Neural progenitor cell (in vitro differentiated cells): ENCODE measurements at regions not wholly inside any gene's neighbourhood (a gene's known extent, or its start where the extent isn't known, plus 50 kb on each side); places are given as distances from the start of the nearest gene placed in this dataset.

Source experiments
- DNase-seq: peaks from one replicate; pipeline ENCODE4 v3.0.0-alpha.2; 2016; ENCODE audit warnings: low spot score
- H2AFZ ChIP-seq: fragments of 200-600 bp; sonication (generic); replicated peaks from 2 replicates; pipeline ENCODE4 v1.6.1; 2016; ENCODE audit warnings: antibody characterized with exemption
- H3F3A ChIP-seq: fragments of 200-600 bp; sonication (generic); 2 replicates; pipeline ENCODE4 v1.6.1; 2016; ENCODE audit warnings: antibody characterized with exemption, low read depth
- H3K27ac ChIP-seq: fragments of 200-600 bp; sonication (generic); 2 replicates; pipeline ENCODE4 v1.5.1; 2016; ENCODE audit warnings: mild to moderate bottlenecking
- H3K27me3 ChIP-seq: fragments of 200-600 bp; sonication (generic); 2 replicates; pipeline ENCODE4 v1.6.1; 2016; ENCODE audit warnings: mild to moderate bottlenecking, moderate library complexity
- H3K36me3 ChIP-seq: fragments of 200-600 bp; sonication (generic); 2 replicates; pipeline ENCODE4 v1.5.1; 2016
- H3K4me1 ChIP-seq: fragments of 200-600 bp; sonication (generic); 2 replicates; pipeline ENCODE4 v1.6.1; 2016; ENCODE audit warnings: mixed run types
- H3K4me2 ChIP-seq: fragments of 200-600 bp; sonication (generic); 2 replicates; pipeline ENCODE4 v1.6.1; 2016
- H3K4me3 ChIP-seq: fragments of 200-600 bp; sonication (generic); 2 replicates; pipeline ENCODE4 v1.5.1; 2016
- H3K79me2 ChIP-seq: fragments of 200-600 bp; sonication (generic); 2 replicates; pipeline ENCODE4 v1.6.1; 2016; ENCODE audit warnings: low read depth
- H3K9ac ChIP-seq: fragments of 200-600 bp; sonication (generic); 2 replicates; pipeline ENCODE4 v1.6.1; 2016
- H3K9me3 ChIP-seq: fragments of 200-600 bp; sonication (generic); 2 replicates; pipeline ENCODE4 v1.5.1; 2016; ENCODE audit warnings: low read depth
- H4K20me1 ChIP-seq: fragments of 200-600 bp; sonication (generic); 2 replicates; pipeline ENCODE4 v1.6.1; 2016; ENCODE audit warnings: low read depth
- H3K27ac Mint-ChIP-seq: 3 replicates; pipeline ENCODE4 v1.8.0; 2021; ENCODE audit warnings: mixed read lengths
- H3K27me3 Mint-ChIP-seq: 2 replicates; pipeline ENCODE4 v1.8.0; 2022; ENCODE audit warnings: low read depth, mild to moderate bottlenecking, inconsistent platforms, moderate library complexity, mixed read lengths; ENCODE audit not compliant: insufficient read depth
- H3K36me3 Mint-ChIP-seq: 3 replicates; pipeline ENCODE4 v1.8.0; 2021; ENCODE audit warnings: mixed read lengths
- H3K4me1 Mint-ChIP-seq: 3 replicates; pipeline ENCODE4 v1.8.0; 2021; ENCODE audit warnings: mixed read lengths
- H3K4me3 Mint-ChIP-seq: 3 replicates; pipeline ENCODE4 v1.8.0; 2021; ENCODE audit warnings: mild to moderate bottlenecking, moderate library complexity, mixed read lengths
- H3K9me3 Mint-ChIP-seq: 3 replicates; pipeline ENCODE4 v1.8.0; 2020; ENCODE audit warnings: mixed read lengths
- EZH2 ChIP-seq: fragments of 200-600 bp; sonication (generic); IDR thresholded peaks from 2 replicates; pipeline ENCODE4 v1.6.1; 2017; ENCODE audit warnings: antibody characterized with exemption, mild to moderate bottlenecking, moderate library complexity
- EZH2phosphoT487 ChIP-seq: fragments of 200-600 bp; sonication (generic); IDR thresholded peaks from 2 replicates; pipeline ENCODE4 v1.6.1; 2017; ENCODE audit warnings: antibody characterized with exemption
- TF ChIP-seq, protein P1 (sequence below): fragments of 200-600 bp; sonication (generic); IDR thresholded peaks from 2 replicates; pipeline ENCODE4 v1.5.1; 2017; ENCODE audit warnings: antibody characterized with exemption, mild to moderate bottlenecking

DNA sequence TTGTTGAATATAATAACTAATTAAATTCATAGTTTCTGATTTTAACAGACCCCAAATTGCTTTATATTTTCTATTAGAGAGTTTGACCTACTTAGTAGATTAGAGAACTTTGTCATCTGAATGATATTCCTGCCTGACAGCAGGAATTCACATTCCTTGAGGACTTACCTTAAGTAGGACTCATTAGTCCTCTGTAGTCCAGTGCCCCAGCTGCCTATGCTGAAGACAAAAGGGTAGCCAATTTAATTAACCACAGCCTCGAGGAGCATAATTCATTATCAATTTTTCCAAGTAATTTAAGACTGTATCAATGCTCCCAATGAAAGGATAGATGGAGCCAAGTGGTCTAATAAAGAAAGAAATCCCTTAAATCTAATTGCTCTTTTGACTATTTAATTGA is 1405.0 kb upstream of the IGFBP7 start:
- H3F3A ChIP-seq: no peaks in the 10 kb centered on the region
- Mint-ChIP-seq H3K36me3 (no peaks in the 10 kb centered on the region), H3K9me3 (no peaks in the 10 kb centered on the region), H3K4me1 (peaks cover 4% of the 10 kb centered on the region), H3K4me3 (no peak overlapping the region), H3K27ac (no peak overlapping the region), H3K27me3 (no peaks in the 10 kb centered on the region)
- H3K4me2 ChIP-seq: peak overlapping the region; percentile 39
- no peaks in the 10 kb centered on the region for H3K79me2 ChIP-seq
- H3K36me3 ChIP-seq: no peaks in the 10 kb centered on the region
- peak overlapping the region; percentile 19 for H3K27ac ChIP-seq
- no peak overlapping the region for H3K9ac ChIP-seq
- H2AFZ ChIP-seq: no peak overlapping the region
- no peaks in the 10 kb centered on the region for H4K20me1 ChIP-seq
- peaks cover 19% of the 10 kb centered on the region for H3K4me1 ChIP-seq
- H3K4me3 ChIP-seq: no peak overlapping the region
- H3K27me3 ChIP-seq: no peaks in the 10 kb centered on the region
- H3K9me3 ChIP-seq: no peaks in the 10 kb centered on the region
- peak; percentile 40 for TF ChIP-seq EZH2phosphoT487
- TF ChIP-seq EZH2: no peak
- TF ChIP-seq, protein P1, sequence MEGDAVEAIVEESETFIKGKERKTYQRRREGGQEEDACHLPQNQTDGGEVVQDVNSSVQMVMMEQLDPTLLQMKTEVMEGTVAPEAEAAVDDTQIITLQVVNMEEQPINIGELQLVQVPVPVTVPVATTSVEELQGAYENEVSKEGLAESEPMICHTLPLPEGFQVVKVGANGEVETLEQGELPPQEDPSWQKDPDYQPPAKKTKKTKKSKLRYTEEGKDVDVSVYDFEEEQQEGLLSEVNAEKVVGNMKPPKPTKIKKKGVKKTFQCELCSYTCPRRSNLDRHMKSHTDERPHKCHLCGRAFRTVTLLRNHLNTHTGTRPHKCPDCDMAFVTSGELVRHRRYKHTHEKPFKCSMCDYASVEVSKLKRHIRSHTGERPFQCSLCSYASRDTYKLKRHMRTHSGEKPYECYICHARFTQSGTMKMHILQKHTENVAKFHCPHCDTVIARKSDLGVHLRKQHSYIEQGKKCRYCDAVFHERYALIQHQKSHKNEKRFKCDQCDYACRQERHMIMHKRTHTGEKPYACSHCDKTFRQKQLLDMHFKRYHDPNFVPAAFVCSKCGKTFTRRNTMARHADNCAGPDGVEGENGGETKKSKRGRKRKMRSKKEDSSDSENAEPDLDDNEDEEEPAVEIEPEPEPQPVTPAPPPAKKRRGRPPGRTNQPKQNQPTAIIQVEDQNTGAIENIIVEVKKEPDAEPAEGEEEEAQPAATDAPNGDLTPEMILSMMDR: no peak
- DNase-seq: peak; percentile 75

DNA sequence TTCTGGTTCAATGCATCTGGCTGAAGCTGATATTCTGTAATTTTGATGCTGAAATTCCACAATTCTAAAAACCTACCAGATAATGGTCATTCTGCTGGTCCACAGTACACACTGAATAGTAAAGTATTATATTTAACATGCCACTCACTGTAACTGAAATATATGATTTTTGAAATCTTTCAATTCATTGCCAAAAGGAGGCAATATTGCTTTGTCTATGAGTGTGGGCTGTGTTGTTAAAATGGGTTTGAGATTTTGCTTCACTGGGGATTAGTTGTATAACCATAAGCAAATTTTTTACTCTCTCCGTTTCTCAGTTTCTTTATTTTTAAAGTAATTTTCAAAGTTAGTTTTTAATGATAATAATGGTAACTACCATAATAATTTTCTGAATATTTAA is 1404.1 kb upstream of the IGFBP7 start:
- H3K4me1 Mint-ChIP-seq: peaks cover 4% of the 10 kb centered on the region
- H3K36me3 ChIP-seq: no peaks in the 10 kb centered on the region
- no peak for DNase-seq
- TF ChIP-seq EZH2 (no peak), EZH2phosphoT487 (no peak)
- TF ChIP-seq, protein P1: peak; percentile 7
- no peak overlapping the region for H3K4me2 ChIP-seq
- no peaks in the 10 kb centered on the region for H3K9me3 ChIP-seq
- H4K20me1 ChIP-seq: no peaks in the 10 kb centered on the region
- no peak overlapping the region for H3K27ac Mint-ChIP-seq
- H3K27me3 Mint-ChIP-seq: no peaks in the 10 kb centered on the region
- no peak overlapping the region for H2AFZ ChIP-seq
- H3K4me1 ChIP-seq: peaks cover 19% of the 10 kb centered on the region
- no peaks in the 10 kb centered on the region for H3K9me3 Mint-ChIP-seq
- no peaks in the 10 kb centered on the region for H3K27me3 ChIP-seq
- no peak overlapping the region for H3K4me3 ChIP-seq
- no peak overlapping the region for H3K9ac ChIP-seq
- H3K4me3 Mint-ChIP-seq: no peak overlapping the region
- no peaks in the 10 kb centered on the region for H3K36me3 Mint-ChIP-seq
- H3F3A ChIP-seq: no peaks in the 10 kb centered on the region
- no peaks in the 10 kb centered on the region for H3K79me2 ChIP-seq
- no peak overlapping the region for H3K27ac ChIP-seq

DNA sequence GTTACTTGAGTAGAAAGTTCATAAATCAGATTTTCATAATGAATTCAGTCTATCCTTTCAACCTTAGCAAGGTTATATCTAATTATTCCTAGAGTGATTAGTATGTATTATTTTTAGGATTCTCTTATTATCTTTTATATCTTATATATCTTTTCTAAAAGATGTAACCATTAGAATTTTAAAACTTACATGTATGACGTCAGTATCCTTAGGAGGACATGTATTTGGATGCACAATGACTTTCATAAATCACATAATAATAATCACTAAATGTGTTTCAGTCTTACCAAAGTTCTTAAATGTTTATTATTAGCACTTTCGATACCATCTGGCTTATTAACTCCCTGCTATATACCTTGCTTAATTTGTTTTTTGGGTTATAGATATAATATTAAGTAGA is 1400.5 kb upstream of the IGFBP7 start:
- H3K4me1 Mint-ChIP-seq: peaks cover 4% of the 10 kb centered on the region
- H3K27me3 Mint-ChIP-seq: no peaks in the 10 kb centered on the region
- no peak overlapping the region for H3K27ac Mint-ChIP-seq

More for the DNA sequence above, 1400.5 kb upstream of the IGFBP7 start:
- H3K9ac ChIP-seq: no peak overlapping the region
- H3K79me2 ChIP-seq: no peaks in the 10 kb centered on the region
- H3K36me3 ChIP-seq: no peaks in the 10 kb centered on the region
- no peak overlapping the region for H3K4me2 ChIP-seq
- H3F3A ChIP-seq: no peaks in the 10 kb centered on the region
- H3K4me3 ChIP-seq: no peak overlapping the region
- no peak for DNase-seq
- Mint-ChIP-seq H3K9me3 (no peaks in the 10 kb centered on the region), H3K36me3 (no peaks in the 10 kb centered on the region), H3K4me3 (no peak overlapping the region)
- no peak overlapping the region for H2AFZ ChIP-seq
- no peaks in the 10 kb centered on the region for H3K9me3 ChIP-seq
- no peak for TF ChIP-seq EZH2
- TF ChIP-seq, protein P1: no peak
- TF ChIP-seq EZH2phosphoT487: no peak
- no peaks in the 10 kb centered on the region for H4K20me1 ChIP-seq
- no peaks in the 10 kb centered on the region for H3K27me3 ChIP-seq
- H3K4me1 ChIP-seq: peaks cover 19% of the 10 kb centered on the region
- H3K27ac ChIP-seq: no peak overlapping the region
